ENCODE measurements at regions not wholly inside any gene's neighbourhood (a gene's known extent, or its start where the extent isn't known, plus 50 kb on each side); places are given as distances from the start of the nearest gene placed in this dataset.

- TF ChIP-seq, protein P1, sequence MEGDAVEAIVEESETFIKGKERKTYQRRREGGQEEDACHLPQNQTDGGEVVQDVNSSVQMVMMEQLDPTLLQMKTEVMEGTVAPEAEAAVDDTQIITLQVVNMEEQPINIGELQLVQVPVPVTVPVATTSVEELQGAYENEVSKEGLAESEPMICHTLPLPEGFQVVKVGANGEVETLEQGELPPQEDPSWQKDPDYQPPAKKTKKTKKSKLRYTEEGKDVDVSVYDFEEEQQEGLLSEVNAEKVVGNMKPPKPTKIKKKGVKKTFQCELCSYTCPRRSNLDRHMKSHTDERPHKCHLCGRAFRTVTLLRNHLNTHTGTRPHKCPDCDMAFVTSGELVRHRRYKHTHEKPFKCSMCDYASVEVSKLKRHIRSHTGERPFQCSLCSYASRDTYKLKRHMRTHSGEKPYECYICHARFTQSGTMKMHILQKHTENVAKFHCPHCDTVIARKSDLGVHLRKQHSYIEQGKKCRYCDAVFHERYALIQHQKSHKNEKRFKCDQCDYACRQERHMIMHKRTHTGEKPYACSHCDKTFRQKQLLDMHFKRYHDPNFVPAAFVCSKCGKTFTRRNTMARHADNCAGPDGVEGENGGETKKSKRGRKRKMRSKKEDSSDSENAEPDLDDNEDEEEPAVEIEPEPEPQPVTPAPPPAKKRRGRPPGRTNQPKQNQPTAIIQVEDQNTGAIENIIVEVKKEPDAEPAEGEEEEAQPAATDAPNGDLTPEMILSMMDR (IDR thresholded peaks at IDR 0.05) = no peak
- TF ChIP-seq EZH2 (IDR thresholded peaks at IDR 0.05; ENCODE audit: borderline replicate concordance, insufficient read depth, low read depth, low read length, poor library complexity, severe bottlenecking) = no peak
Observed at GRCh38 chr10:57320416-57320815, 947.3 kb downstream of the IPMK start.
